ENCODE measurements at regions not wholly inside any gene's neighbourhood (a gene's known extent, or its start where the extent isn't known, plus 50 kb on each side); places are given as distances from the start of the nearest gene placed in this dataset.
A peak's percentile ranks its signal among the peaks of the same experiment; 100 is the strongest.

DNA sequence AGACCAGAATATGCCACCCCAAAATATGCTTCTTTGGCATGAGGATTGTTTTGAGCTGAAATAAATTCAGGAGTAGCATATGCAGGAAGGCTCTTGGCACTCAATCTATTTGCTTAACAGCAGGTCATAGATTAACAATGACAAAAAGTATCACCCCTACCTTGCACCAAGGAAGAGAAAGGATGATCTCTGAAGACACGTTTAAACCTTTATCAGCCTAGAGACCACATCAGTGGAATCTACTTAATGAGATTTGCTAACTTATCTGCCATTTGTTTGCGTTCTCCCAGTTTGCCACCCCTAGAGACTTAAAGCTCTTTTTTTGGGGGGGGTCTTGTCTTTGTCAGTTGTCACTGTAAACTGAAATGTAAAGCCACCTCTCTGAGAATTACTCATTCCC lies 1278.7 kb upstream of the USP15 start:
- Histone ChIP-seq H3K4me1 (ENCODE audit: control insufficient read depth, insufficient read depth, low read length) (no peaks in the 10 kb centered on the region), H3K27ac (ENCODE audit: extremely low read depth, low read depth, low read length) (no peak overlapping the region), H3K9me3 (ENCODE audit: control insufficient read depth, insufficient read depth, low read depth, low read length) (no peaks in the 10 kb centered on the region), H3K36me3 (ENCODE audit: control insufficient read depth in 2 of 2, insufficient read depth in 1 of 2, low read length in 2 of 2) (no peaks in the 10 kb centered on the region), H3K4me3 (ENCODE audit: low read depth, low read length) (no peak overlapping the region)
- ChIA-PET CTCF (no interaction called here), POLR2A (no interaction called here)
- TF ChIP-seq RBAK (tag by site-specific recombination; IDR thresholded peaks at IDR 0.05) (no peak), ZNF174 (tag by site-specific recombination; IDR thresholded peaks at IDR 0.05) (no peak), ZNF768 (tag by site-specific recombination; IDR thresholded peaks at IDR 0.05) (no peak), ZNF530 (tag by site-specific recombination; IDR thresholded peaks at IDR 0.05; ENCODE audit: low read depth) (no peak)
- TF ChIP-seq, protein P1, sequence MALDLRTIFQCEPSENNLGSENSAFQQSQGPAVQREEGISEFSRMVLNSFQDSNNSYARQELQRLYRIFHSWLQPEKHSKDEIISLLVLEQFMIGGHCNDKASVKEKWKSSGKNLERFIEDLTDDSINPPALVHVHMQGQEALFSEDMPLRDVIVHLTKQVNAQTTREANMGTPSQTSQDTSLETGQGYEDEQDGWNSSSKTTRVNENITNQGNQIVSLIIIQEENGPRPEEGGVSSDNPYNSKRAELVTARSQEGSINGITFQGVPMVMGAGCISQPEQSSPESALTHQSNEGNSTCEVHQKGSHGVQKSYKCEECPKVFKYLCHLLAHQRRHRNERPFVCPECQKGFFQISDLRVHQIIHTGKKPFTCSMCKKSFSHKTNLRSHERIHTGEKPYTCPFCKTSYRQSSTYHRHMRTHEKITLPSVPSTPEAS (tag by site-specific recombination; IDR thresholded peaks at IDR 0.05), result no peak

- ChIA-PET POLR2A (no interaction called here), CTCF (interaction anchor here (0.6 kb wide), 1 partner anchor 1810 kb away, joined by 3 read pairs; no protein-coding TSS in a partner anchor)
- Histone ChIP-seq H3K9me3 (ENCODE audit: control insufficient read depth, insufficient read depth, low read depth, low read length) (no peaks in the 10 kb centered on the region), H3K36me3 (ENCODE audit: control insufficient read depth in 2 of 2, insufficient read depth in 1 of 2, low read length in 2 of 2) (no peaks in the 10 kb centered on the region), H3K27ac (ENCODE audit: extremely low read depth, low read depth, low read length) (no peak overlapping the region), H3K4me3 (ENCODE audit: low read depth, low read length) (no peak overlapping the region), H3K4me1 (ENCODE audit: control insufficient read depth, insufficient read depth, low read length) (no peaks in the 10 kb centered on the region)
- no peak for TF ChIP-seq ZNF558 (tag by site-specific recombination; IDR thresholded peaks at IDR 0.05)
- TF ChIP-seq ZNF121 (tag by site-specific recombination; IDR thresholded peaks at IDR 0.05), result no peak
- TF ChIP-seq BCL11B (tag by site-specific recombination; IDR thresholded peaks at IDR 0.05; ENCODE audit: low read depth), result no peak
- no peak for TF ChIP-seq SCRT1 (tag by site-specific recombination; IDR thresholded peaks at IDR 0.05; ENCODE audit: borderline replicate concordance)
- TF ChIP-seq ZNF175 (tag by site-specific recombination; IDR thresholded peaks at IDR 0.05), result no peak
Measured at GRCh38 chr12:60992087-60992486, 1268.1 kb upstream of the USP15 start.

DNA sequence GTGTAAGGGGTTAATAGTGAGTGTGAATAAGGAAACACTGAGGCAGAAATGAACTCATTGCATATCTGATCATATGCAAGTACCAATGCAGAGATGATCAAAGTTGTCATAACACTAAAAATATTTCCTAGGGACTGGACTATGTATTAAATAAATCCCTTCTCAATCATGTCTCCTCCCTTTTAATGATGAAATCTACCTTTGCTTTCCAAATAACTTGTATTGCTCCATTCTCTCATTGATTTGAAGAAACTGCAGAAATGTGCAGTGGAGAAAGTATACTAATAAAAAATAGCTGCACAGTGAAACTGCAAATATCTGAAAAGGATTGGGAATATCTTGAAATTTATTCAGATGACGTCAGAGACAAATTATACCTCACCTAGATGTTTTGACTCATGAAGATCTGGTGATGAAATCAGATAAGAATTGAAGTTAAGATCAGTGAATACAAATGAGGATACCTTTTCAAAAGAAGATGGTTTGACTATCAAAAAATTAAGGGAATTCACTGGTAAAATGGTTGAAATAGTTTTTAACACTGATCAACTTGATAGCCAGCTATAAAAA lies 1264.9 kb upstream of the USP15 start:
- Histone ChIP-seq H3K9me3 (ENCODE audit: control insufficient read depth, insufficient read depth, low read depth, low read length) (no peaks in the 10 kb centered on the region), H3K4me3 (ENCODE audit: low read depth, low read length) (no peak overlapping the region), H3K4me1 (ENCODE audit: control insufficient read depth, insufficient read depth, low read length) (no peaks in the 10 kb centered on the region), H3K27ac (ENCODE audit: extremely low read depth, low read depth, low read length) (no peak overlapping the region), H3K36me3 (ENCODE audit: control insufficient read depth in 2 of 2, insufficient read depth in 1 of 2, low read length in 2 of 2) (no peaks in the 10 kb centered on the region)
- ChIA-PET CTCF (no interaction called here), POLR2A (no interaction called here)
- no peak for TF ChIP-seq ZNF514 (tag by site-specific recombination; IDR thresholded peaks at IDR 0.05)
- TF ChIP-seq, protein P2, sequence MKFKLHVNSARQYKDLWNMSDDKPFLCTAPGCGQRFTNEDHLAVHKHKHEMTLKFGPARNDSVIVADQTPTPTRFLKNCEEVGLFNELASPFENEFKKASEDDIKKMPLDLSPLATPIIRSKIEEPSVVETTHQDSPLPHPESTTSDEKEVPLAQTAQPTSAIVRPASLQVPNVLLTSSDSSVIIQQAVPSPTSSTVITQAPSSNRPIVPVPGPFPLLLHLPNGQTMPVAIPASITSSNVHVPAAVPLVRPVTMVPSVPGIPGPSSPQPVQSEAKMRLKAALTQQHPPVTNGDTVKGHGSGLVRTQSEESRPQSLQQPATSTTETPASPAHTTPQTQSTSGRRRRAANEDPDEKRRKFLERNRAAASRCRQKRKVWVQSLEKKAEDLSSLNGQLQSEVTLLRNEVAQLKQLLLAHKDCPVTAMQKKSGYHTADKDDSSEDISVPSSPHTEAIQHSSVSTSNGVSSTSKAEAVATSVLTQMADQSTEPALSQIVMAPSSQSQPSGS (tag by site-specific recombination; IDR thresholded peaks at IDR 0.05; ENCODE audit: low read depth), result peak; percentile 58

DNA sequence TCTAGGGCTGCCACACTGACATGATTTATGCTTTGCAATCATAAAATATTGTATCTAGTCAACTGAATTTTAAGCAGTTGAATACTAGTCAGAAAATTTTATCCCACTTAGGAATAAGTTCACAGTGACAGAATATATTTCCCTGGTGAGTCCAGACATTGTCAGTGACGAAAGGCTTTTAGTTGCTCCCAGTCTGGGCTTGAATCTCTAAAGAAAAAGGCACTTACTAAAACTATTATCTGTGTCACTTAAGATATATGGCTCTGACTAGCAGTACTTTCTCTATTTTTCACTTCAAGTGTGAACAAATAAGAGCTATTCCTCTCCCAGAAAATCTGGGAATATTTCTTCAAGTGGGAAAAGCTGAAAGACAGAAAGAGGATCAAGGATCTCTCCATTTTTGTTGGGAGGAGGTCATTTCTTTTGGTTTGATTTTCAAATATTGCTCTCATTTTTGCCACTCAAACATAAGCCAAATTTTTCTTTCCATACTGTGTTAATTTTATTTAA lies 1262.3 kb upstream of the USP15 start:
- no peak for TF ChIP-seq ZNF211 (tag by site-specific recombination; IDR thresholded peaks at IDR 0.05; ENCODE audit: low read depth)
- Histone ChIP-seq H3K4me3 (ENCODE audit: low read depth, low read length) (no peak overlapping the region), H3K27ac (ENCODE audit: extremely low read depth, low read depth, low read length) (no peak overlapping the region), H3K36me3 (ENCODE audit: control insufficient read depth in 2 of 2, insufficient read depth in 1 of 2, low read length in 2 of 2) (no peaks in the 10 kb centered on the region), H3K9me3 (ENCODE audit: control insufficient read depth, insufficient read depth, low read depth, low read length) (no peaks in the 10 kb centered on the region), H3K4me1 (ENCODE audit: control insufficient read depth, insufficient read depth, low read length) (no peaks in the 10 kb centered on the region)
- ChIA-PET CTCF (no interaction called here), POLR2A (no interaction called here)

DNA sequence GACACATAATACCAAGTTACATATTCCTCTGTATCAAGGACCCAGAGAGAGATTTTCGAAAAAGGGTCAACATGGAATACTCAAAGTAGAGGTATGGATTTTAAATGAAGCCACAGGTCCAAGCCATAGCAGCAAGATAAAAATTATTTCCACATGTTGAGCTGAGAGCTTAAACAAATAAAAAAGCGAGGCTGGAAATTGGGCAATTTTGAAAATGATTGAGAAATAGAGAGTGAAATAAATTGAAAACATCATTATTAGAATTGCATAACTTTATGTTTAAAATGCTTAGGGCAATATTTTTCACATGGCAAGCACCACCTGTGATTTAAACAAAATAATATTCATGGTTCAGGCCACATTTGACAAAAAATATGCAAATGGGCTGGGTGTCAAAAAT lies 1251.0 kb upstream of the USP15 start:
- Histone ChIP-seq H3K4me3 (ENCODE audit: low read depth, low read length) (no peak overlapping the region), H3K4me1 (ENCODE audit: control insufficient read depth, insufficient read depth, low read length) (no peaks in the 10 kb centered on the region), H3K36me3 (ENCODE audit: control insufficient read depth in 2 of 2, insufficient read depth in 1 of 2, low read length in 2 of 2) (no peaks in the 10 kb centered on the region), H3K27ac (ENCODE audit: extremely low read depth, low read depth, low read length) (no peak overlapping the region), H3K9me3 (ENCODE audit: control insufficient read depth, insufficient read depth, low read depth, low read length) (no peaks in the 10 kb centered on the region)
- POLR2A ChIA-PET, result no interaction called here
- CTCF ChIA-PET, result no interaction called here
- TF ChIP-seq ZBTB1 (tag by site-specific recombination; IDR thresholded peaks at IDR 0.05) (no peak), KLF10 (tag by site-specific recombination; IDR thresholded peaks at IDR 0.05) (no peak), KLF1 (tag by site-specific recombination; IDR thresholded peaks at IDR 0.05) (no peak), ZNF785 (tag by site-specific recombination; IDR thresholded peaks at IDR 0.05) (no peak), KLF8 (tag by site-specific recombination; IDR thresholded peaks at IDR 0.05) (no peak)
- TF ChIP-seq, protein P3, sequence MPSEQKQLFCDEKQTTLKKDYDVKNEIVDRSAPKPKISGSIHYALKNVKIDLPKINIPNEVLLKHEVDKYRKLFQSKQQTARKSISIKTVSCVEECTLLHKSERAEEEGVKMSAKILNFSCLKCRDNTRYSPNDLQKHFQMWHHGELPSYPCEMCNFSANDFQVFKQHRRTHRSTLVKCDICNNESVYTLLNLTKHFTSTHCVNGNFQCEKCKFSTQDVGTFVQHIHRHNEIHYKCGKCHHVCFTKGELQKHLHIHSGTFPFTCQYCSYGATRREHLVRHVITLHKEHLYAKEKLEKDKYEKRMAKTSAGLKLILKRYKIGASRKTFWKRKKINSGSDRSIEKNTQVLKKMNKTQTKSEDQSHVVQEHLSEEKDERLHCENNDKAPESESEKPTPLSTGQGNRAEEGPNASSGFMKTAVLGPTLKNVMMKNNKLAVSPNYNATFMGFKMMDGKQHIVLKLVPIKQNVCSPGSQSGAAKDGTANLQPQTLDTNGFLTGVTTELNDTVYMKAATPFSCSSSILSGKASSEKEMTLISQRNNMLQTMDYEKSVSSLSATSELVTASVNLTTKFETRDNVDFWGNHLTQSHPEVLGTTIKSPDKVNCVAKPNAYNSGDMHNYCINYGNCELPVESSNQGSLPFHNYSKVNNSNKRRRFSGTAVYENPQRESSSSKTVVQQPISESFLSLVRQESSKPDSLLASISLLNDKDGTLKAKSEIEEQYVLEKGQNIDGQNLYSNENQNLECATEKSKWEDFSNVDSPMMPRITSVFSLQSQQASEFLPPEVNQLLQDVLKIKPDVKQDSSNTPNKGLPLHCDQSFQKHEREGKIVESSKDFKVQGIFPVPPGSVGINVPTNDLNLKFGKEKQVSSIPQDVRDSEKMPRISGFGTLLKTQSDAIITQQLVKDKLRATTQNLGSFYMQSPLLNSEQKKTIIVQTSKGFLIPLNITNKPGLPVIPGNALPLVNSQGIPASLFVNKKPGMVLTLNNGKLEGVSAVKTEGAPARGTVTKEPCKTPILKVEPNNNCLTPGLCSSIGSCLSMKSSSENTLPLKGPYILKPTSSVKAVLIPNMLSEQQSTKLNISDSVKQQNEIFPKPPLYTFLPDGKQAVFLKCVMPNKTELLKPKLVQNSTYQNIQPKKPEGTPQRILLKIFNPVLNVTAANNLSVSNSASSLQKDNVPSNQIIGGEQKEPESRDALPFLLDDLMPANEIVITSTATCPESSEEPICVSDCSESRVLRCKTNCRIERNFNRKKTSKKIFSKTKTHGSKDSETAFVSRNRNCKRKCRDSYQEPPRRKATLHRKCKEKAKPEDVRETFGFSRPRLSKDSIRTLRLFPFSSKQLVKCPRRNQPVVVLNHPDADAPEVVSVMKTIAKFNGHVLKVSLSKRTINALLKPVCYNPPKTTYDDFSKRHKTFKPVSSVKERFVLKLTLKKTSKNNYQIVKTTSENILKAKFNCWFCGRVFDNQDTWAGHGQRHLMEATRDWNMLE (tag by site-specific recombination; conservative IDR thresholded peaks at IDR 0.05; ENCODE audit: low read depth), result no peak

All from HEK293 (cell line).